Glomerular visceral epithelial cell (primary cell): ENCODE measurements at regions not wholly inside any gene's neighbourhood (a gene's known extent, or its start where the extent isn't known, plus 50 kb on each side); places are given as distances from the start of the nearest gene placed in this dataset.
A peak's percentile ranks its signal among the peaks of the same experiment; 100 is the strongest.

Source experiments
- DNase-seq: peaks from one replicate; pipeline ENCODE4 v3.0.0-alpha.2; 2016; ENCODE audit errors: extremely low spot score

- no peak for DNase-seq
Measured at GRCh38 chr4:63632858-63633257, 776.4 kb downstream of the TECRL start.

- DNase-seq = peak; percentile 45
Measured at GRCh38 chr4:63620271-63620670, 789.0 kb downstream of the TECRL start.

GRCh38 chr4:63619771-63620170 is 789.5 kb downstream of the TECRL start:
- DNase-seq = no peak

- peak; percentile 33 for DNase-seq
Measured at GRCh38 chr4:63618883-63619718, 790.1 kb downstream of the TECRL start.

GRCh38 chr4:63607169-63607872 is 801.9 kb downstream of the TECRL start:
- no peak for DNase-seq

GRCh38 chr4:63589796-63590195 is 819.5 kb downstream of the TECRL start:
- DNase-seq = no peak

GRCh38 chr4:63583561-63583960 is 825.7 kb downstream of the TECRL start:
- DNase-seq = peak; percentile 26

- no peak for DNase-seq
Measured at GRCh38 chr4:63583007-63583406, 826.2 kb downstream of the TECRL start.

GRCh38 chr4:63580796-63581475 is 828.3 kb downstream of the TECRL start:
- DNase-seq = no peak

- DNase-seq = no peak
Measured at GRCh38 chr4:63578383-63578782, 830.9 kb downstream of the TECRL start.

GRCh38 chr4:63566658-63567057 is 842.6 kb downstream of the TECRL start:
- no peak for DNase-seq

GRCh38 chr4:63563288-63564014 is 845.8 kb downstream of the TECRL start:
- DNase-seq = peak; percentile 25

GRCh38 chr4:63558709-63559108 is 850.5 kb downstream of the TECRL start:
- DNase-seq = no peak

GRCh38 chr4:63556332-63556731 is 852.9 kb downstream of the TECRL start:
- no peak for DNase-seq

GRCh38 chr4:63553123-63553522 is 856.1 kb downstream of the TECRL start:
- no peak for DNase-seq

GRCh38 chr4:63541828-63542227 is 867.4 kb downstream of the TECRL start:
- DNase-seq = no peak

GRCh38 chr4:63529581-63530337 is 879.5 kb downstream of the TECRL start:
- DNase-seq = no peak

GRCh38 chr4:63528256-63528991 is 880.8 kb downstream of the TECRL start:
- DNase-seq = peak; percentile 18

- no peak for DNase-seq
Measured at GRCh38 chr4:63526251-63526650, 883.0 kb downstream of the TECRL start.

- DNase-seq = no peak
Measured at GRCh38 chr4:63524764-63525163, 884.5 kb downstream of the TECRL start.
